DND-41 (cell line): ENCODE measurements at regions not wholly inside any gene's neighbourhood (a gene's known extent, or its start where the extent isn't known, plus 50 kb on each side); places are given as distances from the start of the nearest gene placed in this dataset.

ENCODE experiments used
- CTCF ChIP-seq: IDR thresholded peaks from 2 replicates; pipeline ENCODE4 v1.5.1; 2012; ENCODE audit warnings: borderline replicate concordance, low read length, moderate library complexity, mild to moderate bottlenecking; ENCODE audit not compliant: poor library complexity, severe bottlenecking; ENCODE audit errors: extremely low read depth
- EZH2 ChIP-seq: IDR thresholded peaks from 3 replicates; pipeline ENCODE4 v1.6.1; 2012; ENCODE audit warnings: borderline replicate concordance, low read depth, mild to moderate bottlenecking, moderate library complexity, low read length, inconsistent platforms; ENCODE audit not compliant: severe bottlenecking

- TF ChIP-seq CTCF = no peak
- no peak for TF ChIP-seq EZH2
Observed at GRCh38 chr12:76637807-76638206, 78.2 kb upstream of the OSBPL8 start.
